HUES6 (cell line): ENCODE measurements at regions not wholly inside any gene's neighbourhood (a gene's known extent, or its start where the extent isn't known, plus 50 kb on each side); places are given as distances from the start of the nearest gene placed in this dataset.

Experiments used
- H3K27ac ChIP-seq: 2 replicates; pipeline ENCODE4 v1.7.0; 2013; ENCODE audit warnings: low read depth, mild to moderate bottlenecking, low read length, inconsistent platforms
- H3K27me3 ChIP-seq: 2 replicates; pipeline ENCODE4 v1.6.1; 2013; ENCODE audit warnings: low read length; ENCODE audit not compliant: control insufficient read depth, insufficient read depth
- H3K36me3 ChIP-seq: 2 replicates; pipeline ENCODE4 v1.6.1; 2013; ENCODE audit warnings: low read length; ENCODE audit not compliant: control insufficient read depth, insufficient read depth
- H3K4me1 ChIP-seq: 2 replicates; pipeline ENCODE4 v1.6.1; 2013; ENCODE audit warnings: low read length; ENCODE audit not compliant: control insufficient read depth, insufficient read depth
- H3K4me3 ChIP-seq: 2 replicates; pipeline ENCODE4 v1.5.1; 2013; ENCODE audit warnings: low read depth, low read length
- H3K9ac ChIP-seq: one replicate; pipeline ENCODE4 v1.6.1; 2013; ENCODE audit warnings: mild to moderate bottlenecking, low read length
- H3K9me3 ChIP-seq: 2 replicates; pipeline ENCODE4 v1.6.1; 2013; ENCODE audit warnings: low read depth, low read length; ENCODE audit not compliant: control insufficient read depth, insufficient read depth

GRCh38 chr13:105541565-105541964 is 993.9 kb downstream of the EFNB2 start:
- no peaks in the 10 kb centered on the region for H3K4me1 ChIP-seq
- H3K9ac ChIP-seq: no peak overlapping the region
- H3K27me3 ChIP-seq: no peaks in the 10 kb centered on the region
- no peaks in the 10 kb centered on the region for H3K9me3 ChIP-seq
- H3K36me3 ChIP-seq: no peaks in the 10 kb centered on the region
- H3K27ac ChIP-seq: no peak overlapping the region
- no peak overlapping the region for H3K4me3 ChIP-seq

DNA sequence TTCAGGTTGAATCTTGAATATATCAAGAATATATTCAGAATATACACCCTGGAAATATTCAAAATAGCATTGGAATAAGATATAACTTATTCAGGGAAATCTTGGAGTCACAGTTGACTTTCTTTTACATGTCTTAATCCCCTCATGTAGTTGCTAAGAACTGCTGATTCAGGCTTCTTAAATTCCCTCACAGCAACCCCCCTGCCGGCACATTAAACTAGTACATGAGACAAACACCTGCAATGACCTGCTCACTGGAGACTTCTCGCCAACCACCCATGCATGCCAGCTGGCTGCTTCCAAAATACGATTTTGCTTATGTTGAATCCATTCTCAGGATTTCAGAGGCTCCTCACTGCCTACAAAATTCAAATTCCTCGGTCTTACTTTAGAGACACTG is 997.1 kb downstream of the EFNB2 start:
- Histone ChIP-seq H3K9me3 (no peaks in the 10 kb centered on the region), H3K27me3 (no peaks in the 10 kb centered on the region), H3K27ac (no peak overlapping the region), H3K4me1 (no peaks in the 10 kb centered on the region), H3K9ac (no peak overlapping the region), H3K36me3 (no peaks in the 10 kb centered on the region), H3K4me3 (no peak overlapping the region)

DNA sequence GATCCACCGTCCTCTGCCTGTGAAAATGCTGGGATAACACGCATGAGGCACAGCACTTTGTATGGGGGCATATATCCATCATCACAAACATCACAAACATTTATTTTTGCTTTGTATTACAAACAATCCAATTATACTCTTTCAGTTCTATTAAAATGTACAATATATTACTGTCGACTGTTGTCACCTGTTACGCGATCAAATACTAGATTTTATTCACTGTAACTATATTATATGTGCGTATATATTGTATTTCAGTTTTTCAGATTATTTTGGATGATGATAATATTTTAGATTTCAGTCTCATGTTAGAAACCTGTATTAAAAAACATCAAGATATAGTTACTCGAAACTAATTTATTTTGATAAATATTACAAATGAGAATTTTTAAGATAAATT is 998.3 kb downstream of the EFNB2 start:
- Histone ChIP-seq H3K27me3 (no peaks in the 10 kb centered on the region), H3K4me3 (no peak overlapping the region), H3K27ac (no peak overlapping the region), H3K36me3 (no peaks in the 10 kb centered on the region), H3K4me1 (no peaks in the 10 kb centered on the region), H3K9me3 (no peaks in the 10 kb centered on the region), H3K9ac (no peak overlapping the region)

DNA sequence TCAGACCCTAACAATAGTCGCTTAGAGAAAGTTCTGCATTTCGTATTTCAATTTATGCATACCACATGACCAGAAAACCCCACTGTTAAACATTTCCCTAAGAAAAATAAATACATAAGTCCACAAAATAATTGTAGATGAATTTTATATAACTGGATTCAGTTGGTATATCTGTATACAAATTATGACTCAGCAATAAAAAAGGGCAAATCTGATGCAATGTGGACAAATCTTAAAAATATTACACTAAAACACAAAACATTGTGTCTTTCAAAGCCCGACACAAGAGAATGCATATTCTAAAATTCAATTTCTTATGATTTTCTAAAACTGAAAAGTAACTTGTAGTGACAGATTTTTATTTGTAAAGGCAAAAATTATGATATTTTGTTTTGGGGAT is 1005.0 kb downstream of the EFNB2 start:
- Histone ChIP-seq H3K36me3 (no peaks in the 10 kb centered on the region), H3K9me3 (no peaks in the 10 kb centered on the region), H3K4me1 (no peaks in the 10 kb centered on the region), H3K9ac (no peak overlapping the region), H3K27ac (no peak overlapping the region), H3K27me3 (no peaks in the 10 kb centered on the region), H3K4me3 (no peak overlapping the region)

- H3K9me3 ChIP-seq: no peaks in the 10 kb centered on the region
- H3K36me3 ChIP-seq: no peaks in the 10 kb centered on the region
- H3K4me1 ChIP-seq: no peaks in the 10 kb centered on the region
- H3K27me3 ChIP-seq: no peaks in the 10 kb centered on the region
- no peak overlapping the region for H3K4me3 ChIP-seq
- no peak overlapping the region for H3K27ac ChIP-seq
- H3K9ac ChIP-seq: no peak overlapping the region
These were observed 1008.3 kb downstream of the EFNB2 start for GRCh38 chr13:105527127-105527526.

DNA sequence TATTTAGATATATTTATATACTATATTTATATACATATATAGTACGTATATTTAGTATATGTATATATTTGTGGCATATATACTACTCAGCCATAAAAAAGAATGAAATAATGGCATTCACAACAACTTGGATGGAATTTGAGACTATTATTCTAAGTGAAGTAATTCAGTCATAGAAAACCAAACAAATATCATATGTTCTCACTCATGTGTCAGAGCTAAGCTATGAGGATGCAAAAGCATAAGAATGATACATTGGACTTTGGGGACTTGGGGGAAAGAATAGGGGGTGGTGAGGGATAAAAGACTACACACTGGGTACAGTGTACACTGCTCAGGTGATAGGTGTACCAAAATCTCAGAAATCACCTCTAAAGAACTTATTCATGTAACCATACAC is 1015.7 kb downstream of the EFNB2 start:
- no peak overlapping the region for H3K27ac ChIP-seq
- no peaks in the 10 kb centered on the region for H3K4me1 ChIP-seq
- H3K27me3 ChIP-seq: no peaks in the 10 kb centered on the region
- H3K36me3 ChIP-seq: no peaks in the 10 kb centered on the region
- H3K9ac ChIP-seq: no peak overlapping the region
- H3K9me3 ChIP-seq: no peaks in the 10 kb centered on the region; the same call in 1 of the 2 replicates
- no peak overlapping the region for H3K4me3 ChIP-seq

DNA sequence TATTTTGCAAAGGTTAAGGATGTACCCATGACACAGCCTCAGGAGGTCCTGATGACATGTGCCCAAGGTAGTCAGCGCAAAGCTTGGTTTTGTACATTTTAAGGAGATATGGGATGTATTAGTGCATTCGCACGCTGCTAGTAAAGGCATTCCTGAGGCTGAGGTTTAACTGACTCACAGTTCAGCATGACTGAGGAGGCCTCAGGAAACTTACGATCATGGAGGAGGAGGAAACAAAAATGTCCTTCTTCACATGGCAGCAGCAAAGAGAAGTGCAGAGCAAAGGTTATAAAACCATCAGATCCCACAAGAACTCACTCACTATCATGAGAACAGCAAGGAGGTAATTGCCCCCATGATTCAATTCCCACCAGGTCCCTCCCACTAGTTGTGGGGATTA is 1017.4 kb downstream of the EFNB2 start:
- H3K36me3 ChIP-seq: no peaks in the 10 kb centered on the region
- no peak overlapping the region for H3K4me3 ChIP-seq
- no peak overlapping the region for H3K9ac ChIP-seq
- no peaks in the 10 kb centered on the region for H3K4me1 ChIP-seq
- H3K27ac ChIP-seq: no peak overlapping the region
- no peaks in the 10 kb centered on the region for H3K27me3 ChIP-seq
- H3K9me3 ChIP-seq: no peaks in the 10 kb centered on the region; the same call in 1 of the 2 replicates

GRCh38 chr13:105514401-105514800 is 1021.1 kb downstream of the EFNB2 start:
- no peaks in the 10 kb centered on the region for H3K4me1 ChIP-seq
- no peak overlapping the region for H3K4me3 ChIP-seq
- H3K27me3 ChIP-seq: no peaks in the 10 kb centered on the region
- no peaks in the 10 kb centered on the region; the same call in 1 of the 2 replicates for H3K9me3 ChIP-seq
- no peak overlapping the region for H3K27ac ChIP-seq
- H3K36me3 ChIP-seq: no peaks in the 10 kb centered on the region
- no peak overlapping the region for H3K9ac ChIP-seq

DNA sequence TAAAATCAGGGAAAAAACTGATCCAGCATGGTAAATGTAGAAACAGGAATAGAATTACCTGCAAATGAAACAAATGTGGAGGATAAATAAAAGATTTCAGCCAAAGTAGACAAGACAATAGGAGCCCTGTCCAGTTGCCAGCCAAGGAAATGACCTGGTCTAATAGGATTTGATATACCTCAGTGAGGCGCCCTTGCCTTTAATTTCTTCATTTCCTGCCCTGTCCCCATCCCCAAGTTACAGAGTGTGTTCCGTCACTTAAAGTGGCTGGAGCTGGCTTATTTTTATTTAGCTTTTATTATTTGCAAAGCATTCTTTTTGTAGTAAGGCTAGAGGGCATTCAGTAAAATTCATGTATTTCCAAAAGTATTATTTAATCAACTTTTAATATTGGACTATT is 1022.0 kb downstream of the EFNB2 start:
- Histone ChIP-seq H3K27me3 (no peaks in the 10 kb centered on the region), H3K4me1 (no peaks in the 10 kb centered on the region), H3K4me3 (no peak overlapping the region), H3K9ac (no peak overlapping the region), H3K9me3 (no peaks in the 10 kb centered on the region; the same call in 1 of the 2 replicates), H3K27ac (no peak overlapping the region), H3K36me3 (no peaks in the 10 kb centered on the region)

GRCh38 chr13:105509981-105510762 is 1025.3 kb downstream of the EFNB2 start:
- H3K4me1 ChIP-seq: no peaks in the 10 kb centered on the region
- H3K27ac ChIP-seq: no peak overlapping the region
- H3K9me3 ChIP-seq: no peaks in the 10 kb centered on the region
- H3K36me3 ChIP-seq: no peaks in the 10 kb centered on the region
- H3K4me3 ChIP-seq: no peak overlapping the region
- H3K9ac ChIP-seq: no peak overlapping the region
- no peaks in the 10 kb centered on the region for H3K27me3 ChIP-seq

DNA sequence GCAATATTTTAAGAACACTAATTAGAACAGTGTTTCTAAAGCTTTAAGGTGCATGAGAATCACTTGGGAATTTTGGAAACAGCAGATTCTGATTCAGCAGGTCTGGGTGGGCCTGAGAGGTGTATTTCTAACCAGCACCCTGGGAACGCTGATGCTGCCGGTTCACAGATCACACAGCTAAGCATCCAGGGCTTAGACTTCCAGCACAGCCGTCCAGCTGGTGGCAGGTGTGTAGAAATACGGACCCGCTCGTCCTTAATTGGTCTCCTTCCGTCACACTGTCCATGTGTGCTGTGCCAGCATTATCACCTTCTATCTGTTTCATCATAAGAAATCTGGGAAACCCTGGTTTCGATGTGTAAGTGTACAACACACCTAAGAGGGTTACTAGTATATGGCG is 1029.0 kb downstream of the EFNB2 start:
- Histone ChIP-seq H3K9ac (no peak overlapping the region), H3K4me1 (peaks cover 6% of the 10 kb centered on the region; the same call in 1 of the 2 replicates), H3K9me3 (no peaks in the 10 kb centered on the region), H3K36me3 (no peaks in the 10 kb centered on the region), H3K27me3 (no peaks in the 10 kb centered on the region), H3K4me3 (no peak overlapping the region), H3K27ac (no peak overlapping the region)
